ENCODE measurements at regions not wholly inside any gene's neighbourhood (a gene's known extent, or its start where the extent isn't known, plus 50 kb on each side); places are given as distances from the start of the nearest gene placed in this dataset.
A peak's percentile ranks its signal among the peaks of the same experiment; 100 is the strongest.

DNA sequence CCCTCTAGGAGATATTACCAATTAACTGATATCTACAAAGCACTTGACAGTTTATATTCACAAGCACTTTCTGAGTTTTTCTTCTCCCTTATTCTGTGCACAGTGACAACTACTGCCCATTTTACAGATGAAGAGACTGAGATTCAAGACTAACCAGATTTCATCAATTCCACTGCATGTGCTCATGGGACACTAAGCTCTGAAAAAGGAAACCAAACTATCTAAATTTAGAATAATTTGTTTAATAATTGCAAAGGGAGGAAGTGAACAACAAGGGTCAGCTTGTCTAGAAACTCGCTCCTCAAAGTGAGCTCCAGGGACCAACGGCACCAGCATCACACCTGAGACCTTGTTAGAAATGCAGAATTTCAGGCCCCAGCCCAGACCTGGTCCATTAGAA, 50.8 kb upstream of the MYLIP start:
- no peak for DNase-seq (ENCODE audit: low read depth)

- DNase-seq (ENCODE audit: low read depth): no peak
Measured at GRCh38 chr6:16069671-16070070, 59.2 kb upstream of the MYLIP start.

- DNase-seq (ENCODE audit: low read depth): no peak
Measured at GRCh38 chr6:16069222-16069621, 59.7 kb upstream of the MYLIP start.

DNA sequence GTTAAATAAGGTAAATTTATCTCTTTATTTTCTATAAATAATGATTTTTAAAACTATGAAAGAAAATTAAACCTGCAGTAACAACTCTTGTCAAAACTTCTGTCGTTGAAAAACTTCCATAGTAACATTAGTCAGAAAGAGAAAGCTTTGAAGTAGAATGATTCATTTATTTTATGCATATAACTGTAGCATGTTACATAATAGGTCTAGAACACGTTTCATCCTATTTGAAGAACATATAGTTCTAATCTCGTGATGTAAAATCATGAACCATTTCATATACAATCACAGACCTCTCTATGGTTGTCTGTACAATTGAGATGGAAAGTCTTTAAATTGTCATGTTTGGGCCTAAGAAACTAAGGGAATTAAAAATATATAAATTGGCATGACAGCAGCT, 61.3 kb upstream of the MYLIP start:
- DNase-seq (ENCODE audit: low read depth): no peak

GRCh38 chr6:16064671-16065072, 64.2 kb upstream of the MYLIP start:
- no peak for DNase-seq (ENCODE audit: low read depth)

- DNase-seq (ENCODE audit: low read depth): no peak
Measured at GRCh38 chr6:16063580-16063979, 65.3 kb upstream of the MYLIP start.

DNA sequence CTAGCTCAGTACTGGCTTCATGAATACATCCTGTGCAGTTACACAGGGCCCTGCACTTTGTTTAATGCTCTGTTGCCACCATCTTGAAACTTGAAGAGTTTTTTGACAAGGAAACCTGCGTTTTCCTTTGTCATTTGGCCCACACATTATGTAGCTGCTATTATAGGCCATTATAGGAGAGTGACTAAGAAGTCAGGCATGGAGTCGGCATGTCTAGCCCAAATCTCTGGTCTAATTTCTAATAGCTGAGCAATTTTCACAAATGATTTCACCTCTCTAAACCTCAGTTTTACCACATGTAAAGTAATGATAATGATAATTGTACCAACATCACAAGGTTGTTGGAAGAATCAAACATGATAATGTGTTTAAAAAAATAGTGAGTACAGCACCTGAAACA, 67.1 kb upstream of the MYLIP start:
- DNase-seq (ENCODE audit: low read depth): no peak

- no peak for DNase-seq (ENCODE audit: low read depth)
Measured at GRCh38 chr6:16060039-16060438, 68.8 kb upstream of the MYLIP start.

GRCh38 chr6:16059496-16059895, 69.4 kb upstream of the MYLIP start:
- no peak for DNase-seq (ENCODE audit: low read depth)

DNA sequence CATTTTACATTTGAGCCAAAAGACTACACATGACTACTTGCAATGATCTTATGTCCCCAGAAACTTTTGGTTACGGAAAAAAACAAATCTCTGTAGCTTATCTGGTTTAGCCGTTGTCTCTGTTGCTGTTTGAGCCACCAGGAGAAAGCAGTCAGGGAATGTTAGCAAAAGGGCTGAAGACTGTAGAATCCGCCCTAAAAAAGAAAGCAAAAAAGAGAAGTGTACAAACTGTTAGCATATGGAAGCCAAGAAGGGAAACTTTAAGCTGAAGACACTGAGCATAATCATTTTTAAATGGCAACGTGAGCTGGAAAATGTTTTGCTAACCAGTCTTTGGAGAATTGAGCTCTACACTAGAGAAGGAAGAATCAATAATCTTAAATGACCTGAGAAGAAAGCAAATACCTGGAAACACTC, 69.9 kb upstream of the MYLIP start:
- no peak for DNase-seq (ENCODE audit: low read depth)

DNA sequence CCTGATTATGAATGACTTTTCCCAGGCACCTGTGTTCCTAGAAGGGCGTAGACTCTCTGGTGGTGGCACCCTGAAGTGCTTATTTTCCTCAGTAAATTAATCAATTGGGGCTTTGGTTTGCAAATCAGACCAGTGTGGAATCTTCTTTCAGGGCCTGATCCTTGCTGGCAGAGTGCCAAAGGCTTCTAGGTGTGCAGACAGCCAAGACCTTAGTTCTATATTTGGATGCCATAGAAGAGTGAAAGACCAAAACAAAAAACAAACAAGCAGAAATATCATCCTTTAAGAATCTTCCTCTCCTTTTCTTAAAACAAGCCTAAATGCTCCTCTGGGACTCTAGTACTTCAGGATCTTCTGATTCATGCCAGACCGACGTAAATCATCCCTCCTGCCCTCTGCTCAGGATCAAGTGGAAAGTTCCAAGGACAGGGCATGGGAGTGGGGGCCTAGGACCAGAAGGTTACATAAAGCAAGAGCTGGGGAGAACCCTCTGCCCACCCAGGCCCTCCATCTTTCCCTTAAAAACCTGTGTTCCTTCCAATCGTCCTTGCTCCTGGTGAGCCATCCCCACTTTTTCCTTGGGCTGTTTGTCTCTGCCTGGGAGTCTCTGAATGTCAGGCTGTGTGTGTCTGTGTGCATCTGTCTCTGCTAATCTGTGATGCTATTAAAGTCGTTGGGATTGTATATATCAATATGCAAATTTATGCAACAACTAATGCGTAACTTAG, 70.5 kb upstream of the MYLIP start:
- no peak for DNase-seq (ENCODE audit: low read depth)

GRCh38 chr6:16057446-16057845, 71.4 kb upstream of the MYLIP start:
- DNase-seq (ENCODE audit: low read depth): no peak

- no peak for DNase-seq (ENCODE audit: low read depth)
Measured at GRCh38 chr6:16056263-16056870, 72.5 kb upstream of the MYLIP start.

DNA sequence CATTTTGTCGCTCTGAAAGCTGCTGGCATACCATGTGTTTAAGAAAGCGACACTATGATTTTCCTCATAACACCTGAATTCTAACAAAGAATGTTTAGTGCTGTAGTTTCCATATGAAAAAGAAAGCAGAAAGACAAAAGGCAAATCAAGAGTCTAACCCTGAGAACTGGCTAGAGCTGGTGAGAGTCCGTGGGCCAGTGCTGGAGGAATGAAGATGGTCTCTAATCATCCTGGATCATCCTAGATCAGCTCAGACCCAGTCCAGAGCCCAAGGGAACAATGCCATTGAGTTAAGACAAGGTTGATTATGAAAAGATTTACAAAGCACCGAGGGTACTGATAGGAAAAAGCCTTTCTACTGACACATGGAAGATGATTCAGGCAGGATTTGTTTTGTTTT, 73.0 kb upstream of the MYLIP start:
- DNase-seq (ENCODE audit: low read depth): no peak

- peak; percentile 23 for DNase-seq (ENCODE audit: low read depth)
Measured at GRCh38 chr6:16049168-16049567, 79.7 kb upstream of the MYLIP start.

DNA sequence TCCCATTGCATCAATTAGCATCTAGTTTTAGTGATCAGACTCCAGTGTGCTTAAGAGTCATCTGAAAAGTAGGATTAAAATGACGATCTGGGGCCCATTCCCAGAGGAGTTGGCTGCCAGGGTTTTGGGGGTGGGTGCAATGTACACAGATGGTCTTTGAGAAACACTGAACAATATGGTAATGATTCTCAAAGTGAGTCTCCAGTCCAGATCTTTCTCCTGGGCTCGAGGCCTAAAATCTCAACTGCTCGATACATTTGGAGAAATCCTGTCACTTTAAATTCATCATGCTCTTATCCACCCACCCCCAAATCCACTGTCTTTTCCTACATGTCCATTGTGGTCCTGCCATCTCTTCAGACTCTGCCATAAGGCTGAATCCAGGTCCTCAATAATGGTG, 80.7 kb upstream of the MYLIP start:
- DNase-seq (ENCODE audit: low read depth): no peak

GRCh38 chr6:16047435-16047990, 81.4 kb upstream of the MYLIP start:
- no peak for DNase-seq (ENCODE audit: low read depth)

- no peak for DNase-seq (ENCODE audit: low read depth)
Measured at GRCh38 chr6:16045238-16045637, 83.6 kb upstream of the MYLIP start.

DNA sequence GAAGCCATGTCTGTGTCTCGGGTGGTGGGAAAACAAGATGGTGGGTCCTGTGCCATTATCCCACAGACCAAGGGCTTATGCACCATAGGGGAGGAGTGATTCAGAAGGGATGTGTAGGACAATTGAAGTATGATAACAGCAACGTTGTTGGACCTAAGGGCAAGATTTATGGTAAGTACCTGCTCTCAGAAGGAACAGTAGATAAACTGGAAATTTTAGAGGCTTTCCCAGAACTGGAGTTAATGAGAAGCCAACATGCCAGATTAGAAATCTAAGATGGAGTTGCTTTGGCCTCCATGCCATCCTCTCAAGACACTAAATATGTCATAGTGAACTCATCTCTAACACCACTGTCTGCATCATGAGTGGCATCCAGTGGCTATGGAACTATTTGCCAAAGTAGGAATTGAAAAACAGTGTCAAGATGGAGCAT, 84.7 kb upstream of the MYLIP start:
- DNase-seq (ENCODE audit: low read depth): no peak

DNA sequence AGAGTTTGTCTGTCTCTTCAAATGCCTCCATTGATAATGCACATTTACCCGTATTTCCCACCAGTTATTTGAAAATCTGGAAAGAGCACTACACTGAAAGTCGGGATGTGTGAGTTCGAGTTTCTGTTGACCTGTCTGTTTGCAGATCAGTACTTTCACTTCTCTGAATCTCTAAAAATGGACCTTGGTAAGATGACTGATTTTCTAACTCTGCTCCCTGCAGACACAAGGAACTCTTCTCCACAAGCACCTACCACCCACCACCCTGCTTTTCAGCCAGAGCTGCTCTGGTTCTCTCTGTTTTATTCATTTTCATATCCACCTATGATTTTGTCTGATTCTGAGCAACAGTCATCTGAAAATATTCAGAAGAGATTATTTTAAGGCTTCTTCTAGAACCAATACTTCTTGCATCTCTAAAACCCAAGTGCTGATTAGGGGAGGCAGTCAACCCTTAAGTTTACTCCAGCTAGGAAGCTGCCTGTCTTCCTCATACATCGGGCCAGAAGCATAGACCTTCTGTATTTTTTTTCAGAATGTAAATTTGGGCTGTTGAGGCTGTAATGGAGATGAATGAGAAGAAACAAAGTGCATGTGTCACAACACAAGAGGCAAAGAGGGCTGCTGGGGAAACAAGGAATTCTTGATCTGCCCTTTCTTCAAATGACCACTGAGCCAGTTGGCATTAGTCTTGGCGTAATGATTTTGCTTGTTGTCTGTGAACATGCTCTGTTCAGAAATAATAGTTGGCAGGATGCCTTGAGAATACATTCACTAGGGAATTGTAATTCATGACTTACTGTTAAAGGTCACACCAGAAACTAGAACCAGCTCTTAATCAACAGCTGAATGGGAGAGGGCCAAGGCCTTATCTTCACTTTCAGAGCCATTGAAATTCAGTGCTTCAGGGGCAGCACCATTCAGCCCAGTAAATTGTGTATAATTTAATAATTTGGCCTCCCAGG, 85.4 kb upstream of the MYLIP start:
- DNase-seq (ENCODE audit: low read depth): no peak

- DNase-seq (ENCODE audit: low read depth): no peak
Measured at GRCh38 chr6:16042751-16043150, 86.1 kb upstream of the MYLIP start.

DNA sequence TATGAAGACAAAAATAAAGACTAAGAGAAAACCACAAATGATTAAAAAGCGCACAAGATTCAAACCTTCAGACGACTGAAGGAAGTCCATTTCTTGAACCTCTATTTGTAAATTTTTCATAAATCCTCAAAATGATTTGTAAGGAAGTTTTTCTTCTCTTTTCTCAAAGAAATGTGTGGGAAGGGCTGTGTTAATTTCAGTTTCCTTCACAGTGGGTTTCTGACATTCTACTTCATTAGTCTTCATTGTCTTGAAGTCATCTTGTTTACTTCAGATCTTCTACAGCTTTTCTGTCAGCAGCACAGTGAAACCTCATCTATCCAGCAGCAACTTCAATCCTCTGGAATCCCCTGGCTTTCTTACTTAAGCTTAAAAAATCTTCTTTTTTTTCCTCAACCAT, 87.6 kb upstream of the MYLIP start:
- DNase-seq (ENCODE audit: low read depth): no peak

DNA sequence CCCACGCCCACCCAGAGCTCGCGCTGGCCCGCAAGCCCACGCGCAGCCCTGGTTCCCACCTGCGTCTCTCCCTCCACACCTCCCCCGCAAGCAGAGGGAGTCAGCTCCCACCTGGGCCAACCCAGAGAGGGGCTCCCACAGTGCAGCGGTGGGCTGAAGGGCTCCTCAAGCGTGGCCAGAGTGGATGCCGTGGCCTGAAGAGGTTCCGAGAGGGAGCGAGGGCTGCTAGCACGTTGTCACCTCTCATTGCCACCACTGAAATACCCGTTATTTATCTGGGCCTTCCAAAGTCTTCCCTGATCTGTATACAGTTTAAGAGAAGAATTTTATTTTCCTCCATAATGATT, 88.3 kb upstream of the MYLIP start:
- no peak for DNase-seq (ENCODE audit: low read depth)
